Fibroblast of the aortic adventitia (primary cell): ENCODE measurements at regions not wholly inside any gene's neighbourhood (a gene's known extent, or its start where the extent isn't known, plus 50 kb on each side); places are given as distances from the start of the nearest gene placed in this dataset.

Source experiments
- DNase-seq: peaks from one replicate; pipeline ENCODE4 v3.0.0-alpha.2; 2010; ENCODE audit warnings: low read depth
- H3K4me3 ChIP-seq: 2 replicates; pipeline ENCODE4 v1.5.1; 2011; ENCODE audit warnings: low read depth, mild to moderate bottlenecking, control low read depth, low read length, moderate library complexity
- TF ChIP-seq, protein P1 (sequence below): IDR thresholded peaks from 2 replicates; pipeline ENCODE4 v1.5.1; 2011; ENCODE audit warnings: mild to moderate bottlenecking, low read length, control low read depth, inconsistent platforms; ENCODE audit not compliant: insufficient read depth

- H3K4me3 ChIP-seq, result no peak overlapping the region
- TF ChIP-seq, protein P1, sequence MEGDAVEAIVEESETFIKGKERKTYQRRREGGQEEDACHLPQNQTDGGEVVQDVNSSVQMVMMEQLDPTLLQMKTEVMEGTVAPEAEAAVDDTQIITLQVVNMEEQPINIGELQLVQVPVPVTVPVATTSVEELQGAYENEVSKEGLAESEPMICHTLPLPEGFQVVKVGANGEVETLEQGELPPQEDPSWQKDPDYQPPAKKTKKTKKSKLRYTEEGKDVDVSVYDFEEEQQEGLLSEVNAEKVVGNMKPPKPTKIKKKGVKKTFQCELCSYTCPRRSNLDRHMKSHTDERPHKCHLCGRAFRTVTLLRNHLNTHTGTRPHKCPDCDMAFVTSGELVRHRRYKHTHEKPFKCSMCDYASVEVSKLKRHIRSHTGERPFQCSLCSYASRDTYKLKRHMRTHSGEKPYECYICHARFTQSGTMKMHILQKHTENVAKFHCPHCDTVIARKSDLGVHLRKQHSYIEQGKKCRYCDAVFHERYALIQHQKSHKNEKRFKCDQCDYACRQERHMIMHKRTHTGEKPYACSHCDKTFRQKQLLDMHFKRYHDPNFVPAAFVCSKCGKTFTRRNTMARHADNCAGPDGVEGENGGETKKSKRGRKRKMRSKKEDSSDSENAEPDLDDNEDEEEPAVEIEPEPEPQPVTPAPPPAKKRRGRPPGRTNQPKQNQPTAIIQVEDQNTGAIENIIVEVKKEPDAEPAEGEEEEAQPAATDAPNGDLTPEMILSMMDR, result no peak
- no peak for DNase-seq
Observed at GRCh38 chr17:27244011-27244410, 49.9 kb upstream of the WSB1 start.
